Stimulated activated naive CD8-positive, alpha-beta T cell treated with anti-CD3 and anti-CD28 coated beads, Interleukin-15, Interleukin-2, amounts not matched to agents 100 U/mL and 50 U/mL, for 24 hours (primary cell): ENCODE measurements at regions not wholly inside any gene's neighbourhood (a gene's known extent, or its start where the extent isn't known, plus 50 kb on each side); places are given as distances from the start of the nearest gene placed in this dataset.
A peak's percentile ranks its signal among the peaks of the same experiment; 100 is the strongest.
"Not testable (repeated sequence)": the region's sequence is repeated elsewhere in the genome, so short reads cannot be mapped to it uniquely, and the experiment has no call there.

Experiments
- ATAC-seq: fragments of 150-1000 bp; cut with Tn5 transposase; one replicate; pipeline ENCODE4 v1.10.0; 2021
- DNase-seq: peaks from one replicate; pipeline ENCODE4 v3.0.0; 2021

GRCh38 chr13:50387051-50387581 is 371.9 kb downstream of the KCNRG start:
- DNase-seq (peak; percentile 37), ATAC-seq (peak; percentile 49)

- DNase-seq (no peak), ATAC-seq (no peak)
These were observed 373.2 kb downstream of the KCNRG start for GRCh38 chr13:50388481-50388880.

- DNase-seq = no peak
- ATAC-seq = no peak
These were observed 374.5 kb downstream of the KCNRG start for GRCh38 chr13:50389726-50390125.

DNA sequence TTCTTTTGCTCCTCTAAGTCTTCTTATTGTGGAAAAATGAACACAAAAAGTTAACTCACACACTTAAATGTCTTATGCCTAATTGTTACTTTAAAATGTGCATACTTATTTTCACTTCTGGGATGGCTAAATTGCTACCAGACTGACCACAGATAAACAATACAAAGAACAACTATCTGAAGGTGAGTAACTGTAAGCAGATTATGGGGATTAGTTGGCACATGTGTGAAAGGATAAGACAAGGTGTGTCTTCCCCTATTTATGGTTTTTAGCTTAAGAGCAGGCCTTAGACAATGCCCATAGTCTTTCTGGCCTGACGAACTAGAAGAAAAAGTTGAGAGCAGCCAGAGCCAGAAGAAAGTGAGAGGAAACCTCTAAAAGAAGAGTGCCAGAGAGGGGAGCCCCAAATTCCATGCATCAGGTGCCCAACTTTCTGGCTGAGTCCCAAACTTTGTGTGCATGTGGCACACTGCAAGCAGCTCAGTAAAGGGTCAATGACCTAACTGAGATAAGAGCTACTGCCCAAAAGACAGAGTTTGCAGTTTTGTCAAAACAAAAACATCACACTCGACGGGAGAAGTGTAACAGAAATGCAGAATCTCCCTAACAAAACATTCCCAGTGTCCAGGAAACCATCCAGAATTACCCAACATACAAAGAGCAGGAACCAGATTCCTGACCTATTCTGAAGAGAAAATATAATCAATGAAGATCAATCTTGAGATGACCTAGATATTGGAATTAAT is 375.4 kb downstream of the KCNRG start:
- ATAC-seq (no peak), DNase-seq (no peak)

DNA sequence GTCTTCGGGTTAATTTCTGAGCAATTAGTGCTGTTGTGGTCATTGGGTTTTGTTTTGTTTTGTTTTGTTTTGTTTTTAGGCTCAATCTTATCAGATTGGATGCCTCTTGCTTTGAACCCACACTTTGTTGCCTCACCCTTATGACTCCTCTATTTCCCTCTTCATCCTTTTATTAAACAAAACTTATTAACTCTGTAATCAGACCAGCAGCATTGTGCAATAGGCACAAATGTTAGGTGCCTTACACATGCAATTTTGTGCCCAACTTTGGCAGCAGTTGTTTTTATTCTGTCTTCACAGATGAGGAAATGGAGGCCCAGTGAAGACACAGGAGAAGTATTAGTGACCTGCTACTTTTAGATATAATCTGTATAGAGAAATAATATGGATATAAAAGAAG is 377.7 kb downstream of the KCNRG start:
- DNase-seq (no peak), ATAC-seq (no peak)

GRCh38 chr13:50393628-50394027 is 378.4 kb downstream of the KCNRG start:
- no peak for ATAC-seq
- DNase-seq = no peak

GRCh38 chr13:50396001-50396400 is 380.8 kb downstream of the KCNRG start:
- DNase-seq = no peak
- no peak for ATAC-seq

- DNase-seq, ATAC-seq: not testable (repeated sequence)
These were observed 381.4 kb downstream of the KCNRG start for GRCh38 chr13:50396618-50397017.

GRCh38 chr13:50400035-50400726 is 384.9 kb downstream of the KCNRG start:
- no peak for DNase-seq
- no peak for ATAC-seq

DNA sequence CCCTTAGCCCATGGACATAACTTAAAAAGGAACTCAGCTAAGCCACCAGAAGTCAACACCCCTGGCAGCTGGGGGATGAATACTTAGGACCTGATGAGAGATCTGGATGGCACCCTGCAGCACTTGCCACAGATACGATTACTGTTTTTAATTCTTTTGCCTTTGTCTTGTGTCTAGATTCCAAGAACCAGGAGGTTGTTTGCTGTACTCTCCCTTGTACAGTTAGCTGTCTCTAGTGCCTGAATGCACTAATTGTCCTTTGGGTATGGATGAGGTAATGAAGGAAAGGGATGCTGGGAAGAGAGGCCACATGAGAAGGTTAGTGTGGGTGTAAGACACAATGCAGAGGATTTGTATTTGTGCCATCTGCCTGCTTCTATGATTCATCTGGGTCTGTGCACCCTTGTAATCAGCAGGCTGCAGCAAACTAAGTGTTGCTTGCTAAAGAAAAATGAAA is 385.8 kb downstream of the KCNRG start:
- no peak for ATAC-seq
- DNase-seq = no peak

DNA sequence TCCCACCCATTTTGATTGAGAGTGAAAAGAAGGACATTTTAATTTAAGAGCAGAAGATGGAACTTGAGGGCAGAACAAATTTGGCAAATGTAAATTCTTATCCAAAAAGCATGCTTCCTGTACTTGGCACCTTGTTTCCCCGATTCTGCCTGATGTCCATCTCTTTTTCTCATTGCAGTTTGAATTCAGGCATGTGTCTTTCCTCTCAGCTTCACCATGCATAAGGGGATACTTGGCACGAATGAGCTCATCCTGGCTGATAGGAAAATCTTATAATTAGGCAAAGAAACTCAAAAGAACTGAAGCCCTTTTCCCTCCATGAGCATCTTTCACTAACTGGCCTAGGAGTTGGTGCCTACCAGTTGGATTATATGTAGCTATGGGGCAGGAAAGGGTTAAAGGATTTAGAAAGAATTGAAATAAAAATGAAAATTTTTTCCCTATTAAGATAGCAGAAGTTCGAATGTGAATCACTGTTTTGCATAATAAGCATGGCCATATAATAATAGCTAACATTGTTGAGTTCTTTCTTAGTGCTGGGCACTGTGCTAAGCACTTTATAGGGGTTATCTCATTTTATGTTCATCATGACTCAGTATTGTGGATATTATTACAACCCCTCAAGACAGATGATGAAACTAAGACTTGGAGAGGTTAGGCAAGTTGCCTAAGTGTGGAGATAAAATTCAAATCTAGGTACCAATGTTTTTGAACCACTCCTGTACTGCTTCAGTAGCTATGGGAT is 386.6 kb downstream of the KCNRG start:
- no peak for ATAC-seq
- DNase-seq = no peak

- DNase-seq (no peak), ATAC-seq (no peak)
These were observed 388.1 kb downstream of the KCNRG start for GRCh38 chr13:50403311-50403710.

DNA sequence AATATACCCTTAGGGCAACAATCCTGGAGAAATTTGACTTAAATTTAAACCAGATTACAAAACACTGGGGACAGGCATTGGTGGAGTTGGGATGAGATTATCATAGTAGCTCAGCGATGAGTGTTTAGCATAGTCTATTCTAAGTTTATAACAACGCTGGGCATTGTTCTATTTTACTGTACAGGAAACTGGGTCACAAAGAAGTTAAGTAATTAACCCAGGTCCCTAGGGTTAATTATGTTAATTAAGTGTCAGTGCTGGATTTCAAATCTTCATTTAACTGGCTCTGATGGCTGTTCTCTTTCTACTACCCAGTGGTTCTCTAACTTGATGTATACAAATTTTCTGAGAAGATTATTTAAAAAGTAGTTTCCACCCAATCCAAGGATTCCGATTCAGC is 388.9 kb downstream of the KCNRG start:
- no peak for ATAC-seq
- DNase-seq = no peak

DNA sequence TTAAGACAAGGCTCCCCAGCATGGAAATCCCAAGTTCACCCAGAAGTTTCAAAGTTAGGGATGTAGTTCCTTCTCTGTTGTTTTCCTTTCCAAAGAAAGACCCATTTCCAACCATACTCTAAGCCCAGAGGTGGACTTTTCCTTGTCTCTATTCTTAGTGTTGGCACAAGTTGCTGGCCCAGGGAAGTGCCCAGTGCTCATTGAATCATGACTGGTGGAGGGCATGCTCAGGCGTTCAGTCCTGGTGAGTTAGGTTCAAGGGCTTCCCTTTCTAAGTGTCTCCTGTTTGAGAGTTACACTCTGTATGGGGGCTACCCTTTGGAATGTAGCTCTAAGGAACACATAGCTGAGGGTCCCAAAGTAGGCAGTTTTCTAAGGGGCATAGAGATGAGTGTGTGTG is 389.5 kb downstream of the KCNRG start:
- ATAC-seq (no peak), DNase-seq (no peak)

DNA sequence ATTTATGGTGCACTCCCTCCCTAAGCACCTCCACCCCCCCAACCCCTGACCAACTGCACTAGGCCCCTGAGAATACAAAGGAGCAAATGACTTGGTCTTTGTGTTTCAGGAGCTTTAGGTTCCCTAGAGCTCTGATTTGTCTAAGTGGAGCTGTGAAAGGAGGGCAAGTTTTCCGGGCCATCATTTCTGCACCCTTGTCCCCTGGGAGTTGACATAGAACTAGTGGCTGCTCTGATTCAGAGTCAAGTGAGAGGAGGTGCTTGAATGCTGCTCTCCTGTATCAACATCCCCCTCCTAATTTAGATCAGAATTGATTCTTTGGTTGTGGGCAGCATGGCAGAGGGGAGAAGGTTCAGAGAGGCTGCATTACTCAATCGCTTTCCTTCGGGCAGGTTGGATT is 391.6 kb downstream of the KCNRG start:
- no peak for DNase-seq
- ATAC-seq = no peak

- no peak for ATAC-seq
These were observed 392.8 kb downstream of the KCNRG start for GRCh38 chr13:50408068-50408467.

GRCh38 chr13:50409220-50409619 is 394.0 kb downstream of the KCNRG start:
- no peak for ATAC-seq
- DNase-seq = no peak

More at GRCh38 chr13:50408068-50408467, 392.8 kb downstream of the KCNRG start:
- no peak for DNase-seq

DNA sequence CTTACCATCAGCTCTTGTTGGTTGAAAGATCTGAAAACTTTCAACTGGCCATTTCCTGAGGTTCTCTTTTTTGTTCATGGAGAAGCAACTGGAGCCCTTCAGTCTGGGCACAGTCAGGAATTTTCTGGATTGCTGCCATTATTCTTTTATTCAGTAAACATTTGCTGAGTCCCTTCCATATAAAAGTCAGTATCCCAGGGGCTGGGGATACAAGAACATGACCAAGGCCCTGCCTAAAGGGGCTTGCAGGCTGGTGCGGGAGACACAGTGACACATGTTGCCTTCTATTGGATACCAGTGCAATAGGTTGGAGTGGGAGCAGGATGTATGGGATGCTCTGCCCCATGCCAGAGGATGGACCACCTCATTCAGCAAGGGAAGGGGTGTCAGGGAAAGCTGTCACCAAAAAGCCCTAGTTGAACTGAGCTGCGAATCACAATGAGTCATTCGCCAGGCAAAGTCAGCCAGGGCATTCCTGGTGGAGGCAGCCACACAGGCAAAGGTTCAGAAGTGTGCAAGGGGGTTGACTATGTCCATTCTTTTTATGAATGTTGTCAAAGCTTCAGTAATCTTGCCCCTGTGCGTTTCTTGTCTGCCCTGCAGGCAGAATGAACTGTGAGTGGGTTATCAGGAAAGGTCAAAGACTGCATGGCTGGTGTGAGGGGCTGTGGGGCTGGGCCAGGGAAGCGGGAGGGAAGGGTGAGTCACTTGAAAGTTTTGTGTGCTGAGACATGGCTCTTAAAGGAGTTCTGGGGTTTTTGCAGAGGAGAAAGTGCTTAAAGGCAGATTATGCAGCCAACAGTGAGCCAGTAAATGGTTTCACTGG is 395.9 kb downstream of the KCNRG start:
- DNase-seq (peak; percentile 30), ATAC-seq (peak; percentile 80)

GRCh38 chr13:50412046-50412617 is 396.9 kb downstream of the KCNRG start:
- DNase-seq (no peak), ATAC-seq (no peak)

DNA sequence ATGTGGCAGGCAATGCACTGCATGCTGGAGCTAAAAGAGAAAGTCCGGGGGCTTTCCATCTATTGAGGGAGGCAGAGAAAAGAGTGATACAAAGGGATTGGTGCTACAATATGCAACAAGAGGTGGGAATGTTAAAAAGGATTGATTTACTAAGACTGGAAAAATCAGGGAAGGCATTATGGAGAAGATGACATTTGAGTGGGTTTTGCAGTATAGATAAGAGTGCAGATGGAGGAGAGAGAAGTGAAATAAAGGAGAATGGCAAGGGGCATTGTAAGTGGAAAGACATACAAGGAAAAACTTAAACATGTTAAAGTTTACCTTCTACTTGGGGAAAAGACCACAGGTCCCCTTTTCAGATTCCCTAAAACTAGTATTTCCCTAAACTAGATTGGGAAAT is 399.4 kb downstream of the KCNRG start:
- ATAC-seq = no peak
- DNase-seq = no peak

GRCh38 chr13:50415428-50415827 is 400.2 kb downstream of the KCNRG start:
- DNase-seq (no peak), ATAC-seq (no peak)
